DMS153 treated with DMSO at 0.1 percent for 48 hours (cell line): ENCODE measurements at regions not wholly inside any gene's neighbourhood (a gene's known extent, or its start where the extent isn't known, plus 50 kb on each side); places are given as distances from the start of the nearest gene placed in this dataset.
A peak's percentile ranks its signal among the peaks of the same experiment; 100 is the strongest.
"Not testable (repeated sequence)": the region's sequence is repeated elsewhere in the genome, so short reads cannot be mapped to it uniquely, and the experiment has no call there.

Experiments used
- DNase-seq: peaks from one replicate; lab custom pipeline; 2025; ENCODE audit not compliant: unreplicated experiment; lab: John Stamatoyannopoulos, UW

- no peak for DNase-seq
Observed at GRCh38 chr4:174183259-174183658, 100.2 kb downstream of the FBXO8 start.

DNA sequence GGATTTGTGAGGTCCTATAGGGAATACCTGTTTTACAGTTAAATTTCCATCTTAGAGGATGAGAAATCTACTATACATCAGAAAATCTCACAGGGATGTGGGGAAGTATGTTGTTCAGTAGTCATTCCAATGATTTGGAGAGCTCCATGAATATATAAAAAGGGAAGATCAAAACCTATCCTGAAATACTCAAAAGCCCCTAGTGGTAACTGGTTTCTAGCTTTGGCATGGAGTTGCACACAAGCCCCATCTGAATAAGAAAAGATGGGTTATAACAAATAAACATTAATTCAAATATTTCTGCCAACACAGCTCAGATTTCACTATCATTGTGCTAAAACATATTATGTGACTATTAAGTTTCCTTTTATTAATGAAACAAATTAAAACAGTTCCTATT, 101.6 kb downstream of the FBXO8 start:
- DNase-seq, result no peak

DNA sequence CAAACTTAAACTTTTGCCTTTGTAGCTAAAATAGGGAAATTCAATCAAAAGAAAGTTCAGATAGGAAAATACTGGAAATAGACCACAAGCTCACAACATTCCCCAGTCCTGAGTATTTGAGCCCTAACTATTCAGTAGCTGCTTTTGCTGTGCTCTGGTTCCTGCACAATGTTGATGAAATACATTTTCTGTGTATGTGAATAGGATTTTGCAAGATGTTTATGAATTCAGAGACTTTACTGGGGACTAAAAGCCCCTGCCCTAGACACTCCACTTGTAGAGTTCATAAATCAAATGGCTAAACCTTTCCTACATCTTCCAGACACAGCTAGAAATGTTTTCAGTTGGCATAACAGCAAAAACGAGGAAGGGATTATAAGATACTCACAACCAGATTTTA, 105.9 kb downstream of the FBXO8 start:
- no peak for DNase-seq

GRCh38 chr4:174175836-174176235, 107.6 kb downstream of the FBXO8 start:
- DNase-seq, result not testable (repeated sequence)

DNA sequence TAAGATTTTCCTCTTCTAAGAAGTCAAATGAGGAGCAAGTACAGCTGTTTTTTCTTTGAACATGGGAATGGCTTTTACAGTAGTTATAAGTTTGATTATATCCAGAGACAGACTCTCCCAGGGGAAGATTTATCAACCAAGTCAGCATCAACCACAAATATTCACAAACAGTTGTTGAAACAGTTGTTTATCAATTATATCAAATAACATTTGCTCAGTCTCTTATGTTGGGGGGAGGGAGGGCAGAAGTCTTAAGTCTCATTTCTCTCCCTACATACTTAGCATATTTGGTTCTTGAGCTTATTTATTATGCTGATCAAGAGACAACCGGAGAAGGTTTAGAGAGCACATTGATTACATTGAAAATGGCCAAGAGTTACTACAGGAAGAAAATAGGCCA, 110.1 kb downstream of the FBXO8 start:
- no peak for DNase-seq

DNA sequence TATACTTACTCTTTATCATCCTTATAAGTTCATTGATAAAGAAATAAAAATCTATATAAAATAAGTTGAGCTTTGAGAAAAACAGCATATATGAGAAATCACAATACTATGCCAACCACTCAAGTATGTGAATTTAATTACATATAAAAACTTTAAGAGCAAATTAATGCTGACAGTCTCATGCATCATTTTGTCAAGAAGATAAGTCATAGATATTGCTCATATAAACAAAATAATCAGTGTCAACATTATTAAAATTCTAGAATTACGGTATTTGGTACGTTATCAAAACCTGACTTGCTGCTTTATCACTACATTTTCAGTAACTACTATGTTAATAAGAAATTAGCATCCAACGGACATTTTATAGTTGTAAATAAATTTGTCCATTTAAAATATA, 111.2 kb downstream of the FBXO8 start:
- no peak for DNase-seq

DNA sequence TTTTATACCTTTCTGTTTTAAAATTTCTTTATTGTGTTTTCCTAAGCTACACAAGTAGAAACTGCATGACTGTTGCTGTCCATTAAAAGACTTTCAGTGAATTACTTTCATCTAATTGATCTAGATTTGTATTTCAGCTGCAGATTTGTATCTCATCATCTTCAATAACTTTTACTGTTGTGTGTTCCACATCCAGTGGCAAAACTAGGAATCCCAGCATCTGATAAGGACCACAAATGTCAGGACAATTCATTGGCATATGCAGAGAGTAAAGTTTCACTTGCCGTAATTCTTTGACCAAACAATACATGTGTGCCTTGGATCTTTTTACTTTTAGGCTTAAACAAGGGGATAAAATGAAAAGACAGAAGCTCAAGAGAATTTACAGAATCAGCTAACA, 112.6 kb downstream of the FBXO8 start:
- DNase-seq, result no peak

DNA sequence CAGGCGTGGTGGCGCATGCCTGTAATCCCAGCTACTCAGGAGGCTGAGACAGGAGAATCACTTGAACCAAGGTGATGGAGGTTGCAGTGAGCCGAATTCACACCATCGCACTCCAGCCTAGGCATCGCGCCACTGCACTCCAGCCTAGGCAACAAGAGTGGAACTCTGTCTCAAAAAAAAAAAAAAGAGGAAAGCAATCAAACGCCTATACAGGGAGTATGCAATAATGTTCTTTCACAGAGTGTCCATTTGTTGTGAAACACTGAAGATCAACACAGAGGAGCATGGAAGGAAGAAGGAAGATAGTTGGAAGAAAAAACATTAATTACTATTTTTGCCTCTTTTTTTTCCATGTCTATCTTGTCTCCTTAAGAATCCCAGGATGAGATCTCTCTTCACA, 113.4 kb downstream of the FBXO8 start:
- no peak for DNase-seq

DNA sequence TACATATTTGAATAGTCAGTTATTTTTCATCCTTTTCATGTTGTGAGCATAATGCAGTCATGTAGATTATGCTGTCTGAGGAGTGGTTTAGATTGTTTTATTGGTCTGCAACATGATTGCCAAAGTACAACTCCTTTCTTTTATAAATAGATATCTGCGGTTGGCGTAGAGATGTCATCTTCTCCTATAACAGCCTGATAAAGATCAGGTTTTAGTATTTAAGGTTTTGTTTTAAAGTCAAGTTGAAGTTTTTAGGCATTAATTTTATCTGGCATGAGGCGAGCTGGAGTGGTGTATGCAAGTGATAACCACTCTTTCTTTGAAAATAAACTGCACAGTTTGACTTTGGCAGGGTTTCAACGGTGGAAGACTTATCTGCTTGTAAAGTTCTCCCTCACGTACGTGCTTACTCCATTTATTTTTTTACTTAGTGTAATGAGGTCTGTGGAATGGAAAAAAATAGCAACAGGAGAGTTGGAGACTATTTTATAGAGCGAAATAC, 126.3 kb downstream of the FBXO8 start:
- DNase-seq, result no peak

- DNase-seq, result peak; percentile 68
Observed at GRCh38 chr4:174156239-174156826, 127.1 kb downstream of the FBXO8 start.

DNA sequence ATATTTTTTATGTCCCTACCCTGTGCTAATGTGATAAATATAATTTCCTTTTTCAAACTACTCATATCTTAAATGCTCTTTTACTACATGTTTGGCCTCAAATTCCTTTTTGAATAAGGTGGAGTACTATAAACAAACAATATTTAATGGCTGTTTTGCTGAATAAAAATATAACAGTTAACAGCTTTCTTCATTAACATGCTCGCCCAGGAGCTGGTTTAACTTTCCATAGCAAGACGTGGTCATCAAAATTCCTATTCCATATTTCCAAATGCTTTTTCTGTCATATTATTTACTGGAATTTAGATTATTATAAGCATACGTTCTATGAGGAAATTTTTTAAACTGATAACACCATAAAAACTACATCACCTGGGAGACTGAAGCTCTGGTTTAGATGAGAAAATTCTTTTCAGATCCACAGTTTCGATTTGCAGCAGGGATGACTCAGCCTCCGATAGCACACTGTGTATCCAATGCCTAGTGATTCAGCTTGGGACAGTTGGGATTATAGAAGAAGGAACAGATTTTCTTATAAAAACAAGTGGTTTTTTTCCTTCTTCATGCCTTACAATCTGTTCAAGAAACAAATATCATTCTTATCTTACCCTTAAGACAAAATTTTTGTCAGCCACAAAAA, 129.1 kb downstream of the FBXO8 start:
- DNase-seq, result no peak

DNA sequence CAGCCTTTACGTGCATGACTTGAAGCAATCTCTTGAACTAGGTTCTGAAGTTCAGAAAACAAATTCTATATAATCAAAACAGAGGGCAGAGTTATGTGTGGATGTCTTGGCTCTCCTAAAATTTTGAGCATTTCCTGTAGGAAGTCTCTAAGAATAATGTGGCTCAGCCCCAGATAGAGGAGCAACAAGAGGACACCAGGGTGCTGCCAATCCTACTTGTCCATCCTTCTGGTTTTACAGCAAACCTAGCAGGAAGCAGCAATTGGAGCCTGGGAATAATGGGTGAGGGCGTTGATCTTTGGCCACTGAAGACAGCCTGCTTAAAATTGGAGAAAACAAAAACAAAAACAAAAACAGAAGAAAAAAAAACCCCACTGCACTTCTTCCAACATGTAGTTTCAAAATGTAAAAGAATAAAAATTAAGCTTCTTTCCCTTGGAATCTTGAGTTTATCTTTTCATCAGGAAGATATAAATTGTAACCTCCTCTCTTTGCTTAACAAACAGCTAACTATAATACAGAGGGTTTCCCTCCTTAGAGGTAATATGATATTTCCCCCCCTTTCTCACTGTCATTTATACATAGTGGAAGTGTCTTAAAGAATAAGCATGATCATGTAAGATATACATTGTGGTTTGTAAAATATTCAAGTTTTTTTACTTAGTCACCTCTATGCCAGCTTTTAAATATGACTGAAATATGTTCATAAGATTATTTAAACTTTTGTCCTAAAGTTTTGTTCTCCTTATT, 130.6 kb downstream of the FBXO8 start:
- DNase-seq, result no peak

GRCh38 chr4:174147863-174148262, 135.6 kb downstream of the FBXO8 start:
- DNase-seq, result no peak

DNA sequence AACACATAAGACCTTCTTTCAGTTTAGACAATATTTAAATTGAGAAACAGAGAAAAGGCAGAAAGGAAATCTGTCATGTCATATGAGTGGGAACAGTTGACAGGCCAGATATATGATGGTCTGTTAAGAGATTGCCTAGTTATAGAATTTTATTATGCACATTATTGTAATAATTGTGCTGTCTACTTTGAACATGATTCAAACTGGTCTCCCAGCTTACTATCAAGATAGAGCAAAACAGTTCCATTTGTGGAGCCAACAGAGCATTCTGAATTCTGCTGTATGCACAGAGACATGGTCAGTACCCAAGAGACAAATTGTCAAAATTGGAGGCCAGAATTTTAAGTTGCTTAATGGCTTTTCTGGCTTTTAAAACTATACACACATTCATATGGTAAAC, 139.4 kb downstream of the FBXO8 start:
- no peak for DNase-seq

DNA sequence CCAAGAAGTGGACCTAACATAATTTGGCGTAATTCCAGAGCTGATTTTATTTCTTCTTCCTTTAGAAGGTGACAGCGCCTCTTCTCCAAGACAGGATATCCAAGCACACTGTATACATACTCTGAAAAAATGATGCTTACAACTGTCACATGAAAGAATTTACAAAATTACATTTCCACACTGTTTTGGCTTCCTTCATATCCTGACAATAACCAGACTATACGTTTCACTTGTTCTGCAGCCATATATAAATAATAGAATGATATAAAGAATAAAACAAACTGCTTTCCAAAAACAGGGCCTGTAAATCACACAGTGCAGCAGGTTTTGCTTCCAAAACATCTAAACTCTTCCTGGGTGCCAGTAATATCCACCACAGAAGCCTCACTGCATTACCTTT, 141.6 kb downstream of the FBXO8 start:
- DNase-seq, result no peak

DNA sequence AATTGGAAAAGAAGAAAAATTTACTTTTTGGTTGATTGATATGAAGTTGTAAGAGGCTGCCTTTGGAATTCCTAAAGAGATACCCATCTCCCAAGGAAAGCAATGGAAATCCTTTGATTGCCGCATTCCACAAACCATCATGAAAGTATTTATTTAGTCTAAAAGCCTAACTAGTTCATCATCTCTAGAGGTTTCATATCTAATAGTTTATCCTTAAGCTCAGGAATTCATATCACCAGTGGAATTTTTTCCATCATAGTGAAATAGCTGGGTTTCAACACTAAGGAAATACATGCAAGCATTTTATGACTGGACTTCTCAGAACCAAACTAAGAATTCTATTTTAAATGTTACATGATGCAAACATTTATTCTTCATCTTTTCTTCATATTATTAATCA, 144.9 kb downstream of the FBXO8 start:
- no peak for DNase-seq

GRCh38 chr4:174137698-174138097, 145.8 kb downstream of the FBXO8 start:
- no peak for DNase-seq

DNA sequence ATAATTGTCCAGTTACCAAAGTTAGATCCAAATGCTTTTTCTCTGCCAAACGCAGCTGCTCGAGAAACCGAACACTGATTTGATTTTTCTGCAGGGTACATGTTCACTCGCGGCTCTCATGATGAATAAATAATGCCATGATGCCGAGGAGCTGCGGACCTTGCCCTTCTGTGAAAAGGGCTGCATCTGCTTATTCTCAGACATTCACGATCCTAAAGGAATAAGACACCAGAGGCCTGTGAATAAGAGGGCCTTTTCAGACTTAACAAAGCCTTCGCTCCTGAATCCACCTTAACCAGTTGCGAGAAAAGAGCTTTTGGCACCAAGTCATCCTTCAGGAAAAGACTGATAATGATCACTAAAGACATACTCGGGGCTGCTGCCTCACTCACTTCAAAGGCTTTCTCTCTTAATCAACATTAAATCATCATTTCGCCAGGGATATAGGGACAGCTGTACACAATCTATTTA, 147.5 kb downstream of the FBXO8 start:
- no peak for DNase-seq

GRCh38 chr4:174135530-174135929, 147.9 kb downstream of the FBXO8 start:
- no peak for DNase-seq

GRCh38 chr4:174134361-174134760, 149.1 kb downstream of the FBXO8 start:
- DNase-seq, result no peak

GRCh38 chr4:174133551-174133950, 149.9 kb downstream of the FBXO8 start:
- DNase-seq, result no peak

DNA sequence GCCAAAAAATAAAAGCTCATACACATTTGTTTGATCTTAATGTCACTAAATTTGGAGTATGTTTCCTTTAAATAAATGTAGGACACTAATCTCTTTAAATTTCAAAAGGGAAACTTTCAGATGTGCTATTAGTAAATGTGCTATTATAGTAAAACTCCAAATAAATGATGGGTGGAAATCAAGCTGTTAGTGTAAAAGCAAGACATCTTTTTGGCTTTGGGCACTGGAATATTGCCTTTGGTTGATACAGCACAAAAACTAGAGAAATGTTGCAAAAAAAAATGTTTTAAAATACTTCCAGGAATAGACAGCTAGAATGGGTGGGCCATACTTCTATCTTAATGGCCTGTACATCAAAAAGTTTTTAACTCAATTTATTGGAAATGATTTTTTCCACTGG, 151.6 kb downstream of the FBXO8 start:
- DNase-seq, result no peak
